ENCODE measurements at regions not wholly inside any gene's neighbourhood (a gene's known extent, or its start where the extent isn't known, plus 50 kb on each side); places are given as distances from the start of the nearest gene placed in this dataset.

GRCh38 chr6:95208621-95209020 is 368.7 kb upstream of the MANEA start:
- no peak for DNase-seq (ENCODE audit: low read depth)
- Histone ChIP-seq H3K4me3 (ENCODE audit: low read depth, low read length) (no peak overlapping the region), H3K27me3 (ENCODE audit: control insufficient read depth, insufficient read depth, low read length) (no peaks in the 10 kb centered on the region), H3K36me3 (ENCODE audit: control insufficient read depth, insufficient read depth, low read length) (no peaks in the 10 kb centered on the region)
- TF ChIP-seq CTCF (IDR thresholded peaks at IDR 0.05; ENCODE audit: insufficient read depth, low read length, poor library complexity, severe bottlenecking) = no peak

- no peak for DNase-seq (ENCODE audit: low read depth)
- no peak for TF ChIP-seq CTCF (IDR thresholded peaks at IDR 0.05; ENCODE audit: insufficient read depth, low read length, poor library complexity, severe bottlenecking)
- H3K36me3 ChIP-seq (ENCODE audit: control insufficient read depth, insufficient read depth, low read length) = no peaks in the 10 kb centered on the region
- no peaks in the 10 kb centered on the region for H3K27me3 ChIP-seq (ENCODE audit: control insufficient read depth, insufficient read depth, low read length)
- no peak overlapping the region for H3K4me3 ChIP-seq (ENCODE audit: low read depth, low read length)
Measured at GRCh38 chr6:95209074-95209473, 368.3 kb upstream of the MANEA start.

- Histone ChIP-seq H3K36me3 (ENCODE audit: control insufficient read depth, insufficient read depth, low read length) (no peaks in the 10 kb centered on the region), H3K27me3 (ENCODE audit: control insufficient read depth, insufficient read depth, low read length) (no peaks in the 10 kb centered on the region), H3K4me3 (ENCODE audit: low read depth, low read length) (no peak overlapping the region)
- TF ChIP-seq CTCF (IDR thresholded peaks at IDR 0.05; ENCODE audit: insufficient read depth, low read length, poor library complexity, severe bottlenecking) = no peak
- DNase-seq (ENCODE audit: low read depth) = no peak
Measured at GRCh38 chr6:95216555-95216954, 360.8 kb upstream of the MANEA start.

- no peaks in the 10 kb centered on the region for H3K36me3 ChIP-seq (ENCODE audit: control insufficient read depth, insufficient read depth, low read length)
- H3K27me3 ChIP-seq (ENCODE audit: control insufficient read depth, insufficient read depth, low read length) = no peaks in the 10 kb centered on the region
- DNase-seq (ENCODE audit: low read depth) = no peak
- TF ChIP-seq CTCF (IDR thresholded peaks at IDR 0.05; ENCODE audit: insufficient read depth, low read length, poor library complexity, severe bottlenecking) = no peak
- no peak overlapping the region for H3K4me3 ChIP-seq (ENCODE audit: low read depth, low read length)
Measured at GRCh38 chr6:95227351-95227750, 350.0 kb upstream of the MANEA start.

- Histone ChIP-seq H3K27me3 (ENCODE audit: control insufficient read depth, insufficient read depth, low read length) (no peaks in the 10 kb centered on the region), H3K36me3 (ENCODE audit: control insufficient read depth, insufficient read depth, low read length) (no peaks in the 10 kb centered on the region), H3K4me3 (ENCODE audit: low read depth, low read length) (no peak overlapping the region)
- DNase-seq (ENCODE audit: low read depth) = no peak
- TF ChIP-seq CTCF (IDR thresholded peaks at IDR 0.05; ENCODE audit: insufficient read depth, low read length, poor library complexity, severe bottlenecking) = no peak
Measured at GRCh38 chr6:95228636-95229035, 348.7 kb upstream of the MANEA start.

- no peaks in the 10 kb centered on the region for H3K36me3 ChIP-seq (ENCODE audit: control insufficient read depth, insufficient read depth, low read length)
- DNase-seq (ENCODE audit: low read depth) = no peak
- no peaks in the 10 kb centered on the region for H3K27me3 ChIP-seq (ENCODE audit: control insufficient read depth, insufficient read depth, low read length)
- H3K4me3 ChIP-seq (ENCODE audit: low read depth, low read length) = no peak overlapping the region
- no peak for TF ChIP-seq CTCF (IDR thresholded peaks at IDR 0.05; ENCODE audit: insufficient read depth, low read length, poor library complexity, severe bottlenecking)
Measured at GRCh38 chr6:95230071-95230740, 347.1 kb upstream of the MANEA start.
